Ovary (tissue), 7 donors: ENCODE measurements at regions not wholly inside any gene's neighbourhood (a gene's known extent, or its start where the extent isn't known, plus 50 kb on each side); places are given as distances from the start of the nearest gene placed in this dataset.

ENCODE experiments used
- DNase-seq, 5 donors: peaks; one replicate each; pipeline ENCODE4 v3.0.0-alpha.2; 2019 to 2020
- H3K27ac ChIP-seq, 2 donors: fragments of 200-600 bp; one replicate each; pipeline versions ENCODE4 v1.5.1 to v1.8.0; 2019 to 2022
- H3K27me3 ChIP-seq: fragments of 200-600 bp; one replicate; pipeline ENCODE4 v1.8.0; 2022
- H3K36me3 ChIP-seq: fragments of 200-600 bp; sonication (generic); one replicate; pipeline ENCODE4 v1.5.1; 2019
- H3K4me1 ChIP-seq: one replicate; pipeline ENCODE4 v1.8.1; 2013; ENCODE audit warnings: mild to moderate bottlenecking, moderate library complexity; ENCODE audit not compliant: insufficient read depth
- H3K4me3 ChIP-seq: fragments of 200-600 bp; sonication (generic); one replicate; pipeline ENCODE4 v1.5.1; 2017
- H3K9me3 ChIP-seq, 2 donors: fragments of 200-600 bp in 1 of 2; sonication (generic) in 1 of 2; one replicate each; pipeline versions ENCODE4 v1.5.1 to v1.8.1; 2013 to 2019; ENCODE audit warnings: mild to moderate bottlenecking in 1 of 2, moderate library complexity in 1 of 2
- CTCF ChIP-seq, 3 donors: fragments of 450-650 bp in 2 of 3; fragments of 200-600 bp in 1 of 3; IDR thresholded peaks; one replicate each; pipeline versions ENCODE4 v1.5.1 to v1.8.0; 2016 to 2022; ENCODE audit warnings: antibody characterized with exemption in 3 of 3, mild to moderate bottlenecking in 1 of 3
- EP300 ChIP-seq: sonication (generic); formaldehyde crosslinking; IDR thresholded peaks from one replicate; pipeline ENCODE4 v1.6.1; 2017; ENCODE audit warnings: antibody characterized with exemption
- POLR2A ChIP-seq: fragments of 450-650 bp; IDR thresholded peaks from one replicate; pipeline ENCODE4 v1.6.1; 2017; ENCODE audit warnings: antibody characterized with exemption, mild to moderate bottlenecking, moderate library complexity
- WGBS, 3 donors: extraction: QIAGEN DNeasy Blood & Tissue Kit in 1 of 3; methylation state at CpG; one replicate each; pipeline versions ENCODE4 v1.1.5 to v1.1.7; 2013 to 2017; 5-methylcytosine and 5-hydroxymethylcytosine counted together
- intact Hi-C, 4 donors: fragments of 100-400 bp; cut with DNase I; formaldehyde crosslinking; loops; one replicate each; pipeline versions ENCODE4 v1.11.0 to v1.15.1; 2022 to 2023
- donor health status: DM: no; HTN: no; CAD: no; lungs with moderate emphysema.
- donor health status: DM: no; HTN: no; CAD: no.
- donor health status: Bipolar disorder and iron deficiency.
- donor health status: DM: no; HTN: no; CAD: no.
- donor health status: DM: yes; HTN: yes; CAD: no.

DNA sequence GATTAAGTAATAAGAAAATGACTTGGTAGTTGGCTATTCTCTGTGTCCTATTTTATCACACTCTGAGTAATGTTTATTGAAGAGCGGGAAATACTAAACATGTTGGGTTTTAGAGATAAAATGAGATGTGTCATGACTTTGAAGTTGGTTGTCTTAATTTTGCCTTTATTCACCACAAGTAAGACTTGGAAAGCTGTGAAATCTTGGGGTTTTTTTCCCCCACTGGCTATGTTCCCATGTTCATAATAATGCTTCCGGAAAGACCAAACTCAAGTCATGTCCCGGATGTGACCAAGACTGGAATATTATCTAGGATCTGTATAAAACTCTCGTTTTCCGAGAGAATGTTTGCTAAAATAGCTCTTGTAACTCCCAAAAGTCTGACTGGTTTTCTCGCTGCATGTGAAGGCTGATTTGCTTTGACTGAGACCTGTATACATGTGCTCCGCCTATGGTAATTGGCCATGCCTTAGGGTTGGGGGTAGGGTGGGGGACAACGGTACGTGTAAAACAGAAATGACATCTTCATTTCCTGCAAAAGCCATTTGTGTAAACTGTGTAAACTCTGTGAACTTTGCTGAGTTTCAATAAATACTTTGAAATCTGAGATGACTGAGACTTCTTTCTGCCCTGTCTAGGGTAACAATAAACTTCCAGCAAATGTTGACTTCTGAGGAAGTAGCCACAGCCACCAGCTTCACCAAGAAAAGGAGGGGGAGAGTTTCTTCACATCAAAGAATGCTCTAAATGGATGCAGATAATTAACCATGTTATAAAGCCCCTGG, 169.6 kb downstream of the ZNF365 start:
- intact Hi-C loops, result no loop called here
- 73 to 82% (median 74%) methylated on average over 9 of the region's 9 CpGs for WGBS, 3 donors
- TF ChIP-seq CTCF (IDR thresholded peaks at IDR 0.05) (no peak), EP300 (no peak), POLR2A (no peak)

DNA sequence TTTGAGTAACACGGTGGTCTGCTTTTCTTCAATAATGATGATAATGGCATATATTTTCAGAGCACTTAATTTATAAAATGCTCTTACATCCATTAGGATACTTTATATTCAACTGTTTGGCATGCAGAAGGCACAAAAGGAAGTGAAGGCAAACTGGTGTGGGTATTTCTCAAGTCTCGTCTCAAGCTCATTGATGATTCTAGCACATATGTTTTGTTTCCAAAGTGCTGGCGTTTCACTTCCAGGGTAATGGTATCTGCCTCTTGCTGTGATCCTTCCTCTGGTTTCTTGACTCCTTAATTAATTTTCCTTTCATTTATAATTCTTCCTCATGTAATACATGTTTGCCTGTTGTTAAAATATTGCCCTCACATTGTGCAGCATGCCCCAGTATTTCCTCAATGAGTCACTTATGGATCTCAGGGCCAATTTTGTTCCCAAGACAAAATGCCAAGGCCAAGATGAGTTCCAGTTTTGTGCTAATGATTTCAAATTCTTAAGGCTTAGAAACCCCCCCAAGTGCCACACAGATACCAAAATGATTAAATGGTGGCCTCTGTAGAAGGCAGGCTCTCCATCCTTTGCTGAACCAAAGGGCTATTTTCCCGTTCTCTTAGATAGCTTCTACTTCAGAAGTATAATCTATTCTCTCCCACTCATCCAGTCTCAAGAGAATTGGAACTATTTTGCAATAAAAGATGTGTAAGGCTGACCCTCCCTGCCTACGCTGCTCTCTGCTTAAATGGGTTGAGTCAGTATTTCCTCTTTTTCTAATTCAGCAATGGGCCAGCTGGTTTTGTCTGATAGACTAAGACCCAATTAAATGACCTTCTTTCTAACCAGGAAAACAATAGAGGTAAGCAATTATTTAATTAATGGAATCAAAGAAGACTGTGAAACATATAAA, 171.2 kb downstream of the ZNF365 start:
- WGBS, 3 donors, result 49 to 58% (median 55%) methylated on average over 5 of the region's 5 CpGs
- Histone ChIP-seq H3K27ac (no peak overlapping the region), H3K27me3 (no peaks in the 10 kb centered on the region), H3K36me3 (no peaks in the 10 kb centered on the region), H3K9me3 (no peaks in the 10 kb centered on the region), H3K4me3 (no peak overlapping the region), H3K4me1 (no peaks in the 10 kb centered on the region)
- intact Hi-C loops, result no loop called here
- peak in 1 of 5 donors; percentile 24 for DNase-seq
- TF ChIP-seq CTCF (IDR thresholded peaks at IDR 0.05) (no peak), POLR2A (no peak), EP300 (no peak)

More for the DNA sequence above, 169.6 kb downstream of the ZNF365 start:
- DNase-seq, result no peak
- Histone ChIP-seq H3K9me3 (no peaks in the 10 kb centered on the region), H3K27me3 (no peaks in the 10 kb centered on the region), H3K4me1 (no peaks in the 10 kb centered on the region), H3K4me3 (no peak overlapping the region), H3K27ac (no peak overlapping the region), H3K36me3 (no peaks in the 10 kb centered on the region)

GRCh38 chr10:62548686-62549085, 174.5 kb downstream of the ZNF365 start:
- Histone ChIP-seq H3K9me3 (no peaks in the 10 kb centered on the region), H3K27me3 (no peaks in the 10 kb centered on the region), H3K27ac (no peak overlapping the region), H3K4me3 (no peak overlapping the region), H3K36me3 (no peaks in the 10 kb centered on the region), H3K4me1 (no peaks in the 10 kb centered on the region)
- TF ChIP-seq CTCF (IDR thresholded peaks at IDR 0.05) (no peak), POLR2A (no peak), EP300 (no peak)
- WGBS, 3 donors, result 72 to 73% (median 72%) methylated on average over 3 of the region's 3 CpGs
- intact Hi-C loops, result no loop called here
- no peak for DNase-seq

GRCh38 chr10:62550173-62550572, 176.0 kb downstream of the ZNF365 start:
- intact Hi-C loops, result no loop called here
- no peak for DNase-seq
- TF ChIP-seq CTCF (IDR thresholded peaks at IDR 0.05) (no peak), EP300 (no peak), POLR2A (no peak)
- H3K27me3 ChIP-seq, result no peaks in the 10 kb centered on the region
- 57 to 76% (median 64%) methylated on average over 1 of the region's 1 CpG for WGBS, 3 donors
- no peaks in the 10 kb centered on the region for H3K4me1 ChIP-seq
- H3K4me3 ChIP-seq, result no peak overlapping the region
- H3K27ac ChIP-seq, result no peak overlapping the region
- no peaks in the 10 kb centered on the region for H3K9me3 ChIP-seq
- no peaks in the 10 kb centered on the region for H3K36me3 ChIP-seq
